HS-27A (cell line): ENCODE measurements at regions not wholly inside any gene's neighbourhood (a gene's known extent, or its start where the extent isn't known, plus 50 kb on each side); places are given as distances from the start of the nearest gene placed in this dataset.
"Not testable (repeated sequence)": the region's sequence is repeated elsewhere in the genome, so short reads cannot be mapped to it uniquely, and the experiment has no call there.

Experiments
- DNase-seq: peaks from one replicate; pipeline ENCODE4 v3.0.0-alpha.2; 2012; ENCODE audit warnings: low read depth, missing footprints

DNA sequence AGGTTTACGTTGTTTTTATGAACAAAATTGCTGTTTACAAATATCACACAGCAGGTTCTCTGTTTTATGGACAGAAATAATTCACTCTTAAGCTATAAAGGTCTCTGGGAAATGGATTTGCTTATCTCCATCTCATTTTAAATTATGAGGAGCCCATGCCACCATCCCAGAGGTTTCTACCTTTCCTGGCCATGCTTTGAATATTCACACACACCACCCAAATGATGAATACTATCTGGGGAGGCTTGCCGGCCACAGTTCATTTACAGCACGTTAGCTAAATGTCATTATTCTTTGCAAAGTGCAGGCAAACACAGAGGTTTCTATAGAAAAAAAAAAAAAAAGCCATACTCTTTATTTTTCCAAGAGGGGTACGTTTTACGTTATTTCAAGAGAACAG, 1446.7 kb downstream of the FAM181B start:
- no peak for DNase-seq

DNA sequence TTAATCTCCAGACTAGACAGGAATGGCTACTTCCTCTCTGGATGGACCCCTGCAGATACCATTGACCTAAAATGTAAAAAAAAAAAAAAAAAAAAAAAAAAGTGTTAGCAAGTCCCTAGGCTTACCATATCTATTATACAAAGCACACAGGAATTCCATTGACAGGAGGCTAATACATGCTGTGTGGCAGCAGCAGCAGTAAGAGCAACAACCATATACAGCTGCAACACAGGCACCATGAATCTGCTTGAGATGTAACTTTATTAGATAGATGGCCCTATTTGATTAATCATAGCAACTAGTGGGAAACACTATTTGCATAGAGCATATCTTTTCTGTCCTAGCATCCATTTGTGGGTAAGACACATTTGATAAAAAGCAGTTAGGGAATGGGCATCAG, 1447.1 kb downstream of the FAM181B start:
- no peak for DNase-seq

- DNase-seq, result not testable (repeated sequence)
Measured at GRCh38 chr11:81280228-81280627, 1453.4 kb downstream of the FAM181B start.

DNA sequence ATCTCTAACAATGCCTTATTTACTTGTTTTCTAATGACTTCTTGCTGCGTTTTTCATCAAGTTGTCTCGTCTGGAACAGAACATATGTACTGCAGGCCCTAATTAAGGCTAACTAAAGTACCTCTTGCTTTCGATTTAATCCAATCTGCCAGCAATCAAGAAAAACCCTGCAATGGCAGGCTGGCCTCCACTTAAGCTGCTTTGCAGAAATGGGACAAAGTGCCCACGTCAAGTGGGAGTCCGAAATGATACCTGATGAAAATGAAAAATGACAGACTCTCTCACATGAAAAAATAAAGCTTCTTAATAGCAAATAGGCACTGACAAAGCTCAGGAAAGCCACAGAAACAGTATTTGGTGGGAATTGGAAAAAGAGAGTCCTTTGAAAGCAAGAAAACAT, 1454.7 kb downstream of the FAM181B start:
- DNase-seq, result no peak

- DNase-seq, result no peak
Measured at GRCh38 chr11:81270686-81271085, 1463.0 kb downstream of the FAM181B start.

DNA sequence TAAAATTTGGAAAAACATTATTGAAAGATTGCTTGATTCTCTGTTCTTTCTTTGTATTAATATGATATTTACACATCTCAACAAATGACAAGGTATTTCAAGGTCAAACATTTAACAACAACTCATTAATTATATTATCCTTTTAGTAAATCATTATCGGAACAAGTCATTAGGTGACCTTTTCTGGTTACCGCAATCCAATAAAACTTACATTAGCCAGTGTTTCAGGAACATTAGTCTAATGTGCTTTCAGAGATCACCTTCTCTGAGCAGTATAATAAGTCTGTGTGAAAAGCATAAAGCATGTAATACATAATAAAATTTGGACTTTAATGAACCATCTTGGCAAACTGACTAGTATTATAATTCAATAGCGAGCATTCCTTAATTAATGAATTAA, 1466.4 kb downstream of the FAM181B start:
- no peak for DNase-seq

GRCh38 chr11:81259471-81259870, 1474.2 kb downstream of the FAM181B start:
- no peak for DNase-seq

GRCh38 chr11:81255895-81256294, 1477.8 kb downstream of the FAM181B start:
- no peak for DNase-seq

DNA sequence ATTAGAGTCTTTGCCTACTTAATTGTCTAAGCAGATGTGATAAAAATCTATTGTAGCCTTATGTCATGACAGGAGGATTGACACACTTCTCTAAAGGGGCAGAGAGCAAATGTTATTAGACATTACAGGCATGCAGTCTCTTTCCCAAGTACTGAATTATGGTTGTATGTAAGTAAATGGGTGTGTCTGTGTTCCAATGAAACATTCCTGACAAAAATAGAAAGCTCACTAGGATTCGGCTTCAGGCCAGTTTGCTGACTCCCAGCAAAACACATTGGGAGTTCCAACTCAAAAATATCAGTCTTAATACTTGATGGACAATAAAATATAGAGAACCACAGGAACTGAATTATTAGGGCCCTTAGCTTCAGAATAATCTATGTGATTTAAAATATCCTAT, 1480.4 kb downstream of the FAM181B start:
- DNase-seq, result no peak

GRCh38 chr11:81246941-81247340, 1486.7 kb downstream of the FAM181B start:
- DNase-seq, result no peak

DNA sequence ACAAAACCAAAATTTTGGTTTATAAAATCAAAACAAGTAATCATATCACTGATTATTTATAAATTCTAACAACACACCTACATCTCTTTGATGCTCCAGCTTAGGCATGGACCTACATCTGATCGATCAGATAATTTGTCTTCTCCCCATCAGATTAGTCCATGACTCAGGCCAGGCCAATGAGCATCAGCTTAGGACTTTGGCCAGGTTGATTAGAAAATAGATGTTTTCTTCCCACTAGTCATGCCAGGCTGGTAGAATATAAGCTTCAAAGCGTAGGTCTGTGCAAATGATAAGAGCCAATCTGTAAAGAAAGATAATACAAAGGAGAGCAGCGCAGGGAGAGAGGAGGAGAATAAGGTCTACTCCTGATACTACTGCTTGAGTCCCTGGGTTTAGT, 1487.9 kb downstream of the FAM181B start:
- DNase-seq, result no peak

- DNase-seq, result no peak
Measured at GRCh38 chr11:81241672-81242275, 1491.9 kb downstream of the FAM181B start.

GRCh38 chr11:81237139-81237538, 1496.5 kb downstream of the FAM181B start:
- peak; percentile 8 for DNase-seq

GRCh38 chr11:81227409-81227808, 1506.3 kb downstream of the FAM181B start:
- not testable (repeated sequence) for DNase-seq

DNA sequence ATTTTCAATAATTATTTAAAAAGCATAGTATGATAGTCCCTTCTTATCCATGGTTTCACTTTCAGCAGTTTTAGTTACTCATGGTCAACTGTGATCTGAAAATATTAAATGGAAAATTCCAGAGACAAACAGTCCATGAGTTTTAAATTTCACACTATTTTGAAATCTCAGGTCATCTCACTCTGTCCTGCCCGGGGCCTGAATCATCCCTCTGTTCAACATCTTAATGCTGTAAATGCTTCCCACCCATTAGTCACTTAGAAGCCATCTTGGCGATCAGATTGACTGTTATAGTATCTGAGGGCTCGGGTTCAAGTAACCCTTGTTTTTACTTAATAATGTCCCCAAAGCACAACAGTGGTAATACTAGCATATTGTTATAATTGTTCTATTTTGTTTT, 1509.3 kb downstream of the FAM181B start:
- DNase-seq, result no peak

DNA sequence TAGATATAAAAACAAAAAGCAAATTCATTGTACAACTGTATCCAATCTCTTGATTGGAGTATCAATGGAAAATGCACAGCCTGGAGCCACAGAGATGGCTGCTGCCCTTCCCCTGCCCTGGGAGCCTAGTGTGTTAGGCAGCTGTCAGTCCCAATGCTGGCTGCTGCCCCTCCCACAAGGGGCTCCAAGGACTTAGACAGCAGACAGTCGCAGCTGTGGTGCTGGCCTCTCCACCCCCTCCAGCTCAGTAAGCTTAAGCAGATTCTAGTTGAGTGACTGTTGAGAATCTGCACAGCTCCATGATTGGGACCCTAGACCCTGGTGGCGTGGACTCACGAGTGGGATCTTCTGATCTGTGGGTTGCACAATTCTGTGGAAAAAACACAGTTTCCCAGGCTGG, 1511.2 kb downstream of the FAM181B start:
- no peak for DNase-seq

GRCh38 chr11:81220146-81220895, 1513.3 kb downstream of the FAM181B start:
- no peak for DNase-seq

DNA sequence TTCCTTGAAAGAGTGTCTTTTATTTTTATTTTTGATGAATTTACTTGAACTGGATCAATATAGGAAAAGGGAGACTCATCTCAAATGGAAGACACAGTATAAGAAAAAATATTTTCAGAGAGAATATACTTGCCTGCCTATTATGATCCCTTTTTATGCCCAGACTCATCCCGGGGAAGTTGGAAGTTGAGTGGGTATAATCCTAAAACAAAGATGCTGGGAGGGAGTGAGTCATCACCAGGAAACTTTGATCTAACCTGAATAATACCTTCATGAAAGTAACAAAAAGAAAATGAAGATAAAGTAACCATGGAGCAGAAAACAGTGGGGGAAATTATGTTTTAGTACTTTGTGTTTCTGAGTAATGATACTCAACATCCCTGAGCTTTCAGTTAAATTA, 1514.0 kb downstream of the FAM181B start:
- no peak for DNase-seq

DNA sequence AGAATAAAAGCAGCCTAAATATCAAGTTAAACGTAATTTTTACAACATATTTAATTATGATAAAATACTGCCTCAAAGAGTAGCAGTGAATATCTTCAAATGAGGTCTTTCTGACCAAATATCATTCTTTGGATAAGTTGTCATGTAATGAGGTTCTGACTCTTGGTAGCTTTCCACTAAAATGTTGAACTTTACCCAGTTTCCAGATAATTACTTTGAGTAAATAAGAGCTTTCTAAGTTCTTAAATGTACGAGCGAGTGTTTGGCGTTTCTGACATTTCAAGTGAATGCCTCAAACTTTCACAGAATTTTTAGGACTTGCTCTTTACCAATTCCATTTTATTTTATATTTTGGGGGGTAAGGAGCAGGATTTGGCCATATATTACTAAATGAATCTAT, 1515.2 kb downstream of the FAM181B start:
- DNase-seq, result no peak

DNA sequence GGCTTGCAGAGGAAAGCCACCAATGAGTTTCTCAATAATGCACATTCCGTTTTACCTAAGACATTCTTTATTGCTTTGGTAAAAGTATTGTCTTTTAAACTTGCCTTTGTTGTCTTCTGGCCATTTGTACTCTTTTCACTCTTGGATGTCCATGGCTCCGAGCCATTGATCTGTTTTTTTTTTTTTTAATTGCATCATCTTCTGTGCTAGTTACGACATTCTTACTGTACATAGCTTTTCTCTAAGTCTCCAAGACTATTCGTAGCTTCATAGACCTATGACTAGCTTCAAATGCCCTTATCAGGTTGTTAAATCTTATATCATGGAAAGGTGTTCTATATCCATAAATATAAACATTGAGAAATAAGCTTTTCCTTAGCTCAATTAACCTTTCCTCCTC, 1522.6 kb downstream of the FAM181B start:
- DNase-seq, result no peak

- no peak for DNase-seq
Measured at GRCh38 chr11:81207421-81208054, 1526.1 kb downstream of the FAM181B start.

GRCh38 chr11:81203876-81204275, 1529.8 kb downstream of the FAM181B start:
- no peak for DNase-seq

- no peak for DNase-seq
Measured at GRCh38 chr11:81197396-81197795, 1536.3 kb downstream of the FAM181B start.
